Breast epithelium (tissue), 4 donors: ENCODE measurements at regions not wholly inside any gene's neighbourhood (a gene's known extent, or its start where the extent isn't known, plus 50 kb on each side); places are given as distances from the start of the nearest gene placed in this dataset.

ENCODE experiments used
- DNase-seq, 2 donors: peaks; one replicate each; pipeline ENCODE4 v3.0.0-alpha.2; 2019; ENCODE audit warnings: low spot score in 2 of 2
- H3K27ac ChIP-seq, 2 donors: fragments of 200-600 bp; sonication (generic) in 1 of 2; one replicate each; pipeline ENCODE4 v1.5.1; 2016 to 2019; ENCODE audit warnings: mild to moderate bottlenecking in 1 of 2
- H3K27me3 ChIP-seq, 2 donors: fragments of 200-600 bp; sonication (generic) in 1 of 2; one replicate each; pipeline versions ENCODE4 v1.5.1 to v1.6.0; 2017 to 2019; ENCODE audit warnings: control low read depth in 1 of 2, mild to moderate bottlenecking in 1 of 2
- H3K36me3 ChIP-seq: fragments of 200-600 bp; one replicate; pipeline ENCODE4 v1.5.1; 2019
- H3K4me1 ChIP-seq, 2 donors: fragments of 200-600 bp; sonication (generic); one replicate each; pipeline ENCODE4 v1.5.1; 2016 to 2019; ENCODE audit warnings: control low read depth in 1 of 2
- H3K4me3 ChIP-seq, 3 donors: fragments of 200-600 bp; sonication (generic); 1 replicate in 2 of 3; 2 replicates in 1 of 3; pipeline ENCODE4 v1.5.1; 2016 to 2019; ENCODE audit warnings: mild to moderate bottlenecking in 3 of 3, moderate library complexity in 2 of 3
- H3K9me3 ChIP-seq, 2 donors: fragments of 200-600 bp; sonication (generic) in 1 of 2; one replicate each; pipeline ENCODE4 v1.5.1; 2016 to 2019; ENCODE audit warnings: control low read depth in 1 of 2
- POLR2A ChIP-seq: fragments of 450-650 bp; IDR thresholded peaks from one replicate; pipeline ENCODE4 v1.6.1; 2016; ENCODE audit warnings: antibody characterized with exemption, mild to moderate bottlenecking, moderate library complexity
- POLR2AphosphoS5 ChIP-seq, 3 donors: sonication (generic); formaldehyde crosslinking; IDR thresholded peaks; one replicate each; pipeline ENCODE4 v1.6.1; 2017; ENCODE audit warnings: antibody characterized with exemption in 3 of 3
- intact Hi-C: fragments of 100-400 bp; cut with DNase I; formaldehyde crosslinking; loops from one replicate; pipeline ENCODE4 v1.15.1; 2023; ENCODE audit warnings: low total_unique reads
- TF ChIP-seq, protein P1 (sequence below), 3 donors: fragments of 450-650 bp; IDR thresholded peaks; one replicate each; pipeline ENCODE4 v1.5.1; 2016 to 2017; ENCODE audit warnings: antibody characterized with exemption in 3 of 3, mild to moderate bottlenecking in 3 of 3, moderate library complexity in 3 of 3

DNA sequence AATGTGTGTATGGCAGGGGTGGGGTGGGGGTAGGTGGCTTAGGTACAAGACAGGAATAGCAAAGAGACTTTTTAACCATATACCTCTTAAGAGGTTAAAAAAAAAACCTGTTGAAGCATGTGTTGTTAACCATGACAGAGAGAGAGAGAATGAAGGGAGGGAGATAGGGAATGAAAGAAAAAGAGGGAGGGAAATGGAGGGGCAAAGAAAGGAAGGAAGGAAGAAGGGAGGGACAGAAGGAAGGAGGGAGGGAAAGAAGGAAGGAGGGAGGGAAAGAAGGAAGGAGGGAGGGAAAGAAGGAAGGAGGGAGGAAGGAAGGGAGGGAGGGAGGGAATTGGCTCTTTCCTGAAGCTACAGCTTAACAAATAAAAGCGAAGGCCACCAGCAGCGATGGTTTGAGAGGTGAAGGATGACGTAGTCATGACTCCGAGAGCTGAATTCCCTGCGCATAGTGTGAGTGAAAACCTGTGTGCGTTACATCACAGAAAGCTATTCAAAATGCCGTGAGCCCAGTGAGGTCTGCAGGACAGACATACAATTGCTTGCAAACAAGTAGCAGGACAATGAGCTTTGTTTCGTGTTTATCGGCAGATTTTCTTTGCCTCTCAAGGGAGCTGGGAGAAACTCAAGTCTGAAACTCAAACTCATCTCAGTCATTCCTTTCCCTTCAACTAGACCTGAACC is 88.6 kb upstream of the NEDD9 start:
- TF ChIP-seq, protein P1, sequence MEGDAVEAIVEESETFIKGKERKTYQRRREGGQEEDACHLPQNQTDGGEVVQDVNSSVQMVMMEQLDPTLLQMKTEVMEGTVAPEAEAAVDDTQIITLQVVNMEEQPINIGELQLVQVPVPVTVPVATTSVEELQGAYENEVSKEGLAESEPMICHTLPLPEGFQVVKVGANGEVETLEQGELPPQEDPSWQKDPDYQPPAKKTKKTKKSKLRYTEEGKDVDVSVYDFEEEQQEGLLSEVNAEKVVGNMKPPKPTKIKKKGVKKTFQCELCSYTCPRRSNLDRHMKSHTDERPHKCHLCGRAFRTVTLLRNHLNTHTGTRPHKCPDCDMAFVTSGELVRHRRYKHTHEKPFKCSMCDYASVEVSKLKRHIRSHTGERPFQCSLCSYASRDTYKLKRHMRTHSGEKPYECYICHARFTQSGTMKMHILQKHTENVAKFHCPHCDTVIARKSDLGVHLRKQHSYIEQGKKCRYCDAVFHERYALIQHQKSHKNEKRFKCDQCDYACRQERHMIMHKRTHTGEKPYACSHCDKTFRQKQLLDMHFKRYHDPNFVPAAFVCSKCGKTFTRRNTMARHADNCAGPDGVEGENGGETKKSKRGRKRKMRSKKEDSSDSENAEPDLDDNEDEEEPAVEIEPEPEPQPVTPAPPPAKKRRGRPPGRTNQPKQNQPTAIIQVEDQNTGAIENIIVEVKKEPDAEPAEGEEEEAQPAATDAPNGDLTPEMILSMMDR (IDR thresholded peaks at IDR 0.05): no peak
- TF ChIP-seq POLR2AphosphoS5 (IDR thresholded peaks at IDR 0.05): no peak
- TF ChIP-seq POLR2A: no peak
- intact Hi-C loops: no loop called here

DNA sequence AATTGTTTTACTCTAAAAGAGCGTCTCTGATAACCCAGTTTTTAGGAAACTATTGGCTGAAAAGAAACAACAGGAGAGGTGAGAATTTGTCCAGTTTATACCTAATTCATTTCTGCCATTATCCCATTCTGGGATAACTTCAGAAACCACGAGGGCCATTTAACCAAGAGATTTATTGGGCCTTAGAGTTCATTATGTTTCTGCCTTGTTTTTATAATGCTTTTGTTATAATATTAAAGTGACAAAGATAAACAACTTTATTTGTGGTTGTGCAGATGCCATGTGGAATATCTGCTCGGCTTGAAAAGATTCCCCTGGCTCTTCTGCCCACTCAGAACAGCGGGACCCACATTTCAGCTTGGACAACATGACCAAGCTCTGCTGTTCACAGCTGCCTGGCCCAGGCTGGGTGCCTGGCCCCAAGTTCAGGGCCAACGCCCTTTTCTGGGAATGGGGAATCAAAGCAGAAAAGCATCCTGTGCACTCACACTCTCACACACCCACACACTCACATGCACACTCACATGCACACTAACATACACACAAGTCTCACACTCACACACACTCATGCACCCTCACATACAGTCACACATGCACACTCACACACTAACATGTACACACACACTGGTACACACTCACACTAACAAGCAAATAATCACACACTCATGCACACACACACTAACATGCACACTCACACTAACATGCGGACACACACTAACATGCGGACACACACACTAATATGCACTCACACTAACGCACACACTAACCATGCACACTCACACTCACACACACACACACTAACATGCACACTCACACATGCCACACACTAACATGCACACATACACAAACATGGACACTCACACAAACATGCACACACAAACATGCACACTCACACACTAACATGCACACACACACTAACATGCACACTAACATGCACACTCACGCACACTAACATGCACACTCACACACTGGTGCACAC is 86.7 kb upstream of the NEDD9 start:
- Histone ChIP-seq H3K4me1 (peaks cover 0 to 10% of the 10 kb centered on the region in 2 donors), H3K36me3 (no peaks in the 10 kb centered on the region), H3K9me3 (no peaks in the 10 kb centered on the region), H3K27me3 (no peaks in the 10 kb centered on the region), H3K4me3 (no peak overlapping the region), H3K27ac (peak overlapping the region; percentile 63 to 77)
- intact Hi-C loops: loop anchor here (5.0 kb wide), 1 partner anchor 427 kb away; no protein-coding TSS in a partner anchor
- TF ChIP-seq, protein P1 (IDR thresholded peaks at IDR 0.05): no peak
- TF ChIP-seq POLR2AphosphoS5 (IDR thresholded peaks at IDR 0.05) (no peak), POLR2A (no peak)
- no peak for DNase-seq

More for the DNA sequence above, 88.6 kb upstream of the NEDD9 start:
- Histone ChIP-seq H3K27me3 (no peaks in the 10 kb centered on the region), H3K9me3 (no peaks in the 10 kb centered on the region), H3K4me3 (no peak overlapping the region), H3K27ac (no peak overlapping the region), H3K4me1 (peaks cover 0 to 10% of the 10 kb centered on the region in 2 donors), H3K36me3 (no peaks in the 10 kb centered on the region)
- no peak for DNase-seq

DNA sequence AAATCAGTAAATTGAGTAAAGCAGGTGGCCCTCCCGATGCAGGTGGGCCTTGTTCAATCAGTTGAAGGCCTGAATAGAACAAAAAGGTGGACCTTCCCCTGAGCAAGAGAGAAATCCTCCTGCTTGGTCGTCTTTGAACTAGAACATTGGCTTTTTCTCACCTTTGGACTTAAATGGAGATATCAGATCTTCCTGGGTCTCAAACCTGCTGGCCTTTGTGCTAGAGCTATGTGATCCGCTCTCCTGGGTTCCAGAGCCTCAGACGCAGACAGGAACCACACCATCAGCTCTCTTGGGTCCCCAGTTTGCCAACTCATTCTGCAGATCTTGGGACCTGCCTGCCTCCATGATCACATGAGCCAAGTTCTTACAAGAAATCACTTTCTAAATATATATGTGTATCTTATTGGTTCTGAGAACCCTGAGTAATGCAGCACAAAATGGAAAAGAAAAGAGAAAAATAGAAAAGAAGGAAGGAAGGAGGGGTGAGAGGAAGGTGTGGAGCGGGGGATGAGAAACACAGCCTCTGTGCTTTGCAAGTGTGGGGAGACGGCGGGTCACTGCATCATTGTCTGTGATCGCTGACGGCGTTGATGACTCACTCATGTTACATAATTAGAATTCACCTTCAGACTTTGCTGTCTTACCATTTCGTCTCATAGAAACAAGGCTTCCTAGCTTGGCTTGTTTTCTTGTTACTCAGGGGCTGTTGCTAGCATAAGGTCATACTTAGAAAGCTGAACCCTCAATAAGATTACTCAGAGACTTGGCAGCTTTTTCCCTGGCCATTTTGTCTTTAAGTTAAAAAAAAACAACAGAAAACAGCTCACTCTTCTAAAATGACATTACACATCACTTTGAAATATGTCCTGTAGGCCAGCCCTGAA is 85.7 kb upstream of the NEDD9 start:
- no peak for TF ChIP-seq POLR2A
- TF ChIP-seq POLR2AphosphoS5 (IDR thresholded peaks at IDR 0.05): peak in 2 of 3 donors; percentile 59 to 76
- Histone ChIP-seq H3K4me3 (no peak overlapping the region), H3K9me3 (no peaks in the 10 kb centered on the region), H3K4me1 (peaks cover 0 to 10% of the 10 kb centered on the region in 2 donors), H3K27ac (peak overlapping the region; percentile 75 to 77), H3K36me3 (no peaks in the 10 kb centered on the region), H3K27me3 (no peaks in the 10 kb centered on the region)
- intact Hi-C loops: loop anchor here (5.0 kb wide), 1 partner anchor 426 kb away; no protein-coding TSS in a partner anchor
- DNase-seq: peak; percentile 58 to 89

DNA sequence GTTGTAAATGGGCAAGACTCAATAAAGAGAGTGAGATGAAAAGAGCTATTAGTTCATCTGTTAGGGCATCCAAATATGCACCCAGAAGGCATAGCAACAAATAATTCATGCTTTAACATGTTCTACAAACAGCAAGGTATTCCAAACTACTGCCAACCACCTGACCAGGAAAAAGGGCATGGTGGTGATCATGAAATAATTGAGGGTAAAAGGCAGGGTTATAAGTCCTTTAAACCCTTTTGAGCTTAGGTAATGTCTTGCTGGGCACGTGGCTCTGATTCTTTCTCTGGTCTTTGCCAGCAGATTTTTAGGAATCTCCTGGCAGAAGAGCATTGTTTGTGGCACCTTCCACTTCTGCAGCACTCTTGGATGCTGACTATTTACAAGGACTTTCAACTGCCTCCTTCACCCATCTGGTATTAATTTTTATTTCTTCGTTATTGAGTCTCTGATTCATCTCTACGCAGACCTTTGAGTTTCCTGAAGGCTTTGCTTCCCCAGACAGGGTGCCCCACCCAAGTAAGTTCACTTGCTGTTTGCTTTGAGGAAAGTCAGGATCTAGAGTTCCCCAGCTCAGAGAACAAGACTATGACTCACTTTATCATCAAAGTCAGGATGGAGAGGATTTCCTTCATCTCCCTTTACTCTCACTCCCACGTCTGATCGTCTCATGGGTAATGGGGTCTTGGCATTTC is 83.4 kb upstream of the NEDD9 start:
- TF ChIP-seq POLR2AphosphoS5 (IDR thresholded peaks at IDR 0.05) (no peak), POLR2A (no peak)
- TF ChIP-seq, protein P1 (IDR thresholded peaks at IDR 0.05): no peak
- intact Hi-C loops: loop anchor here (5.0 kb wide), 1 partner anchor 424 kb away; no protein-coding TSS in a partner anchor
- peak in 1 of 2 donors; percentile 62 for DNase-seq
- H3K36me3 ChIP-seq: no peaks in the 10 kb centered on the region
- H3K4me1 ChIP-seq: peaks cover 0 to 10% of the 10 kb centered on the region in 2 donors
- no peaks in the 10 kb centered on the region for H3K27me3 ChIP-seq
- no peak overlapping the region for H3K4me3 ChIP-seq
- H3K27ac ChIP-seq: peak overlapping the region; percentile 51 to 68
- no peaks in the 10 kb centered on the region for H3K9me3 ChIP-seq
